ENCODE measurements at regions not wholly inside any gene's neighbourhood (a gene's known extent, or its start where the extent isn't known, plus 50 kb on each side); places are given as distances from the start of the nearest gene placed in this dataset.
"Not testable (repeated sequence)": the region's sequence is repeated elsewhere in the genome, so short reads cannot be mapped to it uniquely, and the experiment has no call there.

- peaks cover 3% of the 10 kb centered on the region for H3K27me3 Mint-ChIP-seq (ENCODE audit: unreplicated experiment)
Observed at GRCh38 chr17:33952425-33952824, 302.7 kb upstream of the CCL2 start.

GRCh38 chr17:33954597-33954996 lies 300.5 kb upstream of the CCL2 start:
- H3K36me3 Mint-ChIP-seq (ENCODE audit: unreplicated experiment), result peaks cover 18% of the 10 kb centered on the region
- no peak for TF ChIP-seq CTCF (IDR thresholded peaks at IDR 0.05; ENCODE audit: partially characterized antibody, unreplicated experiment)
- peaks cover 3% of the 10 kb centered on the region for H3K27me3 Mint-ChIP-seq (ENCODE audit: unreplicated experiment)
- no peak for DNase-seq
- no peak overlapping the region for H3K27ac Mint-ChIP-seq (ENCODE audit: unreplicated experiment)
- H3K4me3 Mint-ChIP-seq (ENCODE audit: unreplicated experiment), result no peak overlapping the region
- H3K9me3 Mint-ChIP-seq (ENCODE audit: unreplicated experiment), result peaks cover 4% of the 10 kb centered on the region
- no peaks in the 10 kb centered on the region for H3K4me1 Mint-ChIP-seq (ENCODE audit: low read depth, unreplicated experiment)

More at GRCh38 chr17:33952425-33952824, 302.7 kb upstream of the CCL2 start:
- no peak for TF ChIP-seq CTCF (IDR thresholded peaks at IDR 0.05; ENCODE audit: partially characterized antibody, unreplicated experiment)
- Mint-ChIP-seq H3K36me3 (ENCODE audit: unreplicated experiment) (peaks cover 7% of the 10 kb centered on the region), H3K27ac (ENCODE audit: unreplicated experiment) (no peak overlapping the region), H3K4me1 (ENCODE audit: low read depth, unreplicated experiment) (no peaks in the 10 kb centered on the region), H3K4me3 (ENCODE audit: unreplicated experiment) (no peak overlapping the region), H3K9me3 (ENCODE audit: unreplicated experiment) (no peaks in the 10 kb centered on the region)
- no peak for DNase-seq

- DNase-seq, result no peak
- Mint-ChIP-seq H3K4me1 (ENCODE audit: low read depth, unreplicated experiment) (no peaks in the 10 kb centered on the region), H3K27ac (ENCODE audit: unreplicated experiment) (no peak overlapping the region), H3K4me3 (ENCODE audit: unreplicated experiment) (no peak overlapping the region), H3K27me3 (ENCODE audit: unreplicated experiment) (peaks cover 3% of the 10 kb centered on the region), H3K36me3 (ENCODE audit: unreplicated experiment) (peaks cover 22% of the 10 kb centered on the region), H3K9me3 (ENCODE audit: unreplicated experiment) (peaks cover 4% of the 10 kb centered on the region)
- TF ChIP-seq CTCF (IDR thresholded peaks at IDR 0.05; ENCODE audit: partially characterized antibody, unreplicated experiment), result no peak
Observed at GRCh38 chr17:33955461-33955860, 299.6 kb upstream of the CCL2 start.

- H3K36me3 Mint-ChIP-seq (ENCODE audit: unreplicated experiment), result peaks cover 22% of the 10 kb centered on the region
- not testable (repeated sequence) for H3K27ac Mint-ChIP-seq (ENCODE audit: unreplicated experiment); H3K27me3 Mint-ChIP-seq (ENCODE audit: unreplicated experiment); H3K9me3 Mint-ChIP-seq (ENCODE audit: unreplicated experiment); DNase-seq; H3K4me1 Mint-ChIP-seq (ENCODE audit: low read depth, unreplicated experiment); H3K4me3 Mint-ChIP-seq (ENCODE audit: unreplicated experiment)
Observed at GRCh38 chr17:33959098-33959497, 296.0 kb upstream of the CCL2 start.

- H3K4me3 Mint-ChIP-seq (ENCODE audit: unreplicated experiment), result no peak overlapping the region
- peaks cover 13% of the 10 kb centered on the region for H3K36me3 Mint-ChIP-seq (ENCODE audit: unreplicated experiment)
- H3K4me1 Mint-ChIP-seq (ENCODE audit: low read depth, unreplicated experiment), result peaks cover 12% of the 10 kb centered on the region
- no peak overlapping the region for H3K27ac Mint-ChIP-seq (ENCODE audit: unreplicated experiment)
- no peak for TF ChIP-seq CTCF (IDR thresholded peaks at IDR 0.05; ENCODE audit: partially characterized antibody, unreplicated experiment)
- peaks cover 6% of the 10 kb centered on the region for H3K9me3 Mint-ChIP-seq (ENCODE audit: unreplicated experiment)
- DNase-seq, result no peak
- H3K27me3 Mint-ChIP-seq (ENCODE audit: unreplicated experiment), result peaks cover 1% of the 10 kb centered on the region
Observed at GRCh38 chr17:33962857-33963655, 292.0 kb upstream of the CCL2 start.

Measured in glutamatergic neuron (in vitro differentiated cells).